NCI-H524 (cell line): ENCODE measurements at regions not wholly inside any gene's neighbourhood (a gene's known extent, or its start where the extent isn't known, plus 50 kb on each side); places are given as distances from the start of the nearest gene placed in this dataset.
A peak's percentile ranks its signal among the peaks of the same experiment; 100 is the strongest.

ENCODE experiments used
- DNase-seq, 2 experiments: peaks; one replicate each; lab custom pipeline; 2025; lab: John Stamatoyannopoulos, UW

GRCh38 chr13:102993348-102993747, 72.9 kb downstream of the SLC10A2 start:
- DNase-seq = no peak

- no peak for DNase-seq
Observed at GRCh38 chr13:102984210-102984609, 82.0 kb downstream of the SLC10A2 start.

GRCh38 chr13:102983496-102983895, 82.7 kb downstream of the SLC10A2 start:
- no peak for DNase-seq

GRCh38 chr13:102980331-102980982, 85.8 kb downstream of the SLC10A2 start:
- no peak for DNase-seq

- no peak for DNase-seq
Observed at GRCh38 chr13:102978168-102978567, 88.0 kb downstream of the SLC10A2 start.

- DNase-seq = no peak
Observed at GRCh38 chr13:102977471-102977870, 88.7 kb downstream of the SLC10A2 start.

GRCh38 chr13:102974317-102975087, 91.7 kb downstream of the SLC10A2 start:
- DNase-seq = no peak

GRCh38 chr13:102972191-102972590, 94.0 kb downstream of the SLC10A2 start:
- no peak for DNase-seq

GRCh38 chr13:102970542-102970941, 95.7 kb downstream of the SLC10A2 start:
- no peak for DNase-seq

GRCh38 chr13:102968572-102969228, 97.5 kb downstream of the SLC10A2 start:
- peak; percentile 70 to 87 for DNase-seq

- no peak for DNase-seq
Observed at GRCh38 chr13:102965802-102966201, 100.4 kb downstream of the SLC10A2 start.

GRCh38 chr13:102962430-102962829, 103.8 kb downstream of the SLC10A2 start:
- DNase-seq = no peak

- no peak for DNase-seq
Observed at GRCh38 chr13:102960959-102961358, 105.3 kb downstream of the SLC10A2 start.

- DNase-seq = no peak
Observed at GRCh38 chr13:102956449-102956848, 109.8 kb downstream of the SLC10A2 start.

- DNase-seq = no peak
Observed at GRCh38 chr13:102954350-102954749, 108.5 kb downstream of the ERCC5 start.

GRCh38 chr13:102951808-102952207, 106.0 kb downstream of the ERCC5 start:
- no peak for DNase-seq

GRCh38 chr13:102947745-102948405, 102.0 kb downstream of the ERCC5 start:
- DNase-seq = peak in 1 of 2 experiments; percentile 50

GRCh38 chr13:102945886-102946285, 100.1 kb downstream of the ERCC5 start:
- DNase-seq = no peak

- no peak for DNase-seq
Observed at GRCh38 chr13:102945324-102945815, 99.5 kb downstream of the ERCC5 start.

- DNase-seq = no peak
Observed at GRCh38 chr13:102944821-102945220, 99.0 kb downstream of the ERCC5 start.

- DNase-seq = no peak
Observed at GRCh38 chr13:102940770-102941169, 94.9 kb downstream of the ERCC5 start.

GRCh38 chr13:102940143-102940542, 94.3 kb downstream of the ERCC5 start:
- no peak for DNase-seq
